ENCODE measurements at regions not wholly inside any gene's neighbourhood (a gene's known extent, or its start where the extent isn't known, plus 50 kb on each side); places are given as distances from the start of the nearest gene placed in this dataset.

GRCh38 chr12:112674539-112674938 lies 117.0 kb upstream of the RPH3A start:
- TF ChIP-seq CTCF (IDR thresholded peaks at IDR 0.05): no peak
- no peak for TF ChIP-seq POLR2A (IDR thresholded peaks at IDR 0.05)
